ENCODE measurements at regions not wholly inside any gene's neighbourhood (a gene's known extent, or its start where the extent isn't known, plus 50 kb on each side); places are given as distances from the start of the nearest gene placed in this dataset.

DNA sequence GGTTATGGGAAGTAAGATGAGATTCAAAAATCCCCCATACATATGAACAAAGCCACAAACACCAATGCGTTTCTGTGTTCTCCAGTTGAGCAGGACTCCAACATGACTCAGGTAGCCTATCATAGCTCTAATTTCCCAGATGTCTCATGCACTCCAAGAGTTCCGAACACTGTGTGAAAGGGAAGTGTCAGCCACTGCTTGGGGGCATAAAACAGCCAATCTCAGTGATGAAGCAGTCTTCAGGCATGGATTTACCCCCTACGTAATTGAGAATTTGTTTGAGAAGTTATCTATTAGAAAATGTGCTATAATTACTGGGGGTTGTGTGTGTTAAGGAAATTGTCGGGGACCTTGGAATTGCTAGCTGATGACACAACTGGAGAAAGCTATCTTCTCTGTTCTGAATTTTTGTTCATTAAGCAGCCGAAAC is 153.9 kb upstream of the AVPR1A start:
- Mint-ChIP-seq H3K4me3 (no peak overlapping the region), H3K36me3 (ENCODE audit: low read depth) (no peaks in the 10 kb centered on the region), H3K27me3 (ENCODE audit: low read depth) (no peaks in the 10 kb centered on the region), H3K27ac (ENCODE audit: unreplicated experiment) (no peak overlapping the region), H3K9me3 (peaks cover 2% of the 10 kb centered on the region), H3K4me1 (peaks cover 4% of the 10 kb centered on the region)
- no peak for DNase-seq (ENCODE audit: low read depth, low spot score)
- TF ChIP-seq, protein P1, sequence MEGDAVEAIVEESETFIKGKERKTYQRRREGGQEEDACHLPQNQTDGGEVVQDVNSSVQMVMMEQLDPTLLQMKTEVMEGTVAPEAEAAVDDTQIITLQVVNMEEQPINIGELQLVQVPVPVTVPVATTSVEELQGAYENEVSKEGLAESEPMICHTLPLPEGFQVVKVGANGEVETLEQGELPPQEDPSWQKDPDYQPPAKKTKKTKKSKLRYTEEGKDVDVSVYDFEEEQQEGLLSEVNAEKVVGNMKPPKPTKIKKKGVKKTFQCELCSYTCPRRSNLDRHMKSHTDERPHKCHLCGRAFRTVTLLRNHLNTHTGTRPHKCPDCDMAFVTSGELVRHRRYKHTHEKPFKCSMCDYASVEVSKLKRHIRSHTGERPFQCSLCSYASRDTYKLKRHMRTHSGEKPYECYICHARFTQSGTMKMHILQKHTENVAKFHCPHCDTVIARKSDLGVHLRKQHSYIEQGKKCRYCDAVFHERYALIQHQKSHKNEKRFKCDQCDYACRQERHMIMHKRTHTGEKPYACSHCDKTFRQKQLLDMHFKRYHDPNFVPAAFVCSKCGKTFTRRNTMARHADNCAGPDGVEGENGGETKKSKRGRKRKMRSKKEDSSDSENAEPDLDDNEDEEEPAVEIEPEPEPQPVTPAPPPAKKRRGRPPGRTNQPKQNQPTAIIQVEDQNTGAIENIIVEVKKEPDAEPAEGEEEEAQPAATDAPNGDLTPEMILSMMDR (conservative IDR thresholded peaks at IDR 0.05): no peak

DNA sequence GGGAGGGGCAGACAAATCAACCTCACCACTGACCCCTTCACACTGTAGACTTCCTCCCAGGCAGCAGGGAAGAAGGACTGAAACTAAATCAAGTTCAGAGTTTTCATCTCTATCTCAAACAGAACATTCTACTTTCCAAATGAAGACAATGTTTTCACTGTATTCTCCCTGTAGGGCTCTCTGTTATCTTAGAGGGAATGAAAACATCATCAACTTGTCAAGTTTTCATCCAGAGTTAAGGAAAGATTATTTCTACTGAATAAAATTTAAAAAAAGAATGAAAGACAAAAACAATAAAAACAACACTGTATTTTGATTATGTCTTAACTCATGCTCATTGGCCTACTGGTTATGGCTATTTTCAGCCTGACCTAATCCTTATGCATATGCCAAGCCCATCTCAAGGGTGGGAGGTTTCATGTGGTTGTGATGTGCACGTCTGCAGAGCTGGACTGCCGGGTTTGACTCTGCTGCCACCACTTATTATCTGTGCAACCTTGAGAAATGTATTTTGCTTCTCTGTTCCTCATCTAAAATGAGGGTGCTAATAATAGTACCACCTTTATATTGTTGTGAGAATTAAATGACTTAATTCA is 152.0 kb upstream of the AVPR1A start:
- no peak overlapping the region for H3K4me3 Mint-ChIP-seq

DNA sequence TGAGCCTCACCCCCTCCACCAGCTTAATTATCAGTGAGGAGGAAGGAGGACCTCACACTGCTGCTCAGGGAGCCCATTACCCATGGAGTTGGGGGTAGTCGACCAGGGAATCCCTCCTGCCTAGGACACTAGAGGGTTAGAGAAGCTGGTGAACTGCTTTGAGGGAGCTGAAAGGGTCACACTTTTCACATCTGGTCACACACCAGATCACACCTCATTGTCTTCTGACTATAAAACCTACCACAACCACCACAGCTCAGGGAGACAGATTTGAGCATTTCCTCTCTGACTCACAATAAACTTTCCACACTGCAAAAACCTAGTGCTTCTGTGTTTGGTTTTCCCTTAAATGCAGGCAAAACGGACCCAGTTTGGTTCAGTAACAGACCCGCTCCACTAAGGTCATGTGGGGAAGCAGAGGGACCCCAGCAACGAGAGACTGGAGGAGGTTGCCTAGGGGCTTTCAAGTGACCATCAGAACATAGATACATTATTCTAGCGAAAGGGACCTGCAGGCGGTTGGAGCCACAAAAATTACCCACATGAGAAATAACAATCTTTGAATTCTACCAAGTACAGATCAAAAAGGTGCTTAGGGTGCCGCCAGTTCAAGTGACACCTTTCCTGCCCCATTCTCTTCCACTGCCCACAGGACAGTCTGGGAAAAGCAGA is 151.4 kb upstream of the AVPR1A start:
- Mint-ChIP-seq H3K9me3 (no peaks in the 10 kb centered on the region), H3K27ac (ENCODE audit: unreplicated experiment) (no peak overlapping the region), H3K4me1 (peaks cover 4% of the 10 kb centered on the region), H3K4me3 (no peak overlapping the region), H3K36me3 (ENCODE audit: low read depth) (no peaks in the 10 kb centered on the region), H3K27me3 (ENCODE audit: low read depth) (no peaks in the 10 kb centered on the region)
- TF ChIP-seq, protein P1 (conservative IDR thresholded peaks at IDR 0.05): no peak
- DNase-seq (ENCODE audit: low read depth, low spot score): no peak

More for the DNA sequence above, 152.0 kb upstream of the AVPR1A start:
- H3K27ac Mint-ChIP-seq (ENCODE audit: unreplicated experiment): no peak overlapping the region
- no peaks in the 10 kb centered on the region for H3K36me3 Mint-ChIP-seq (ENCODE audit: low read depth)
- DNase-seq (ENCODE audit: low read depth, low spot score): no peak
- no peaks in the 10 kb centered on the region for H3K9me3 Mint-ChIP-seq
- TF ChIP-seq, protein P1 (conservative IDR thresholded peaks at IDR 0.05): no peak
- H3K27me3 Mint-ChIP-seq (ENCODE audit: low read depth): no peaks in the 10 kb centered on the region
- H3K4me1 Mint-ChIP-seq: peaks cover 4% of the 10 kb centered on the region

DNA sequence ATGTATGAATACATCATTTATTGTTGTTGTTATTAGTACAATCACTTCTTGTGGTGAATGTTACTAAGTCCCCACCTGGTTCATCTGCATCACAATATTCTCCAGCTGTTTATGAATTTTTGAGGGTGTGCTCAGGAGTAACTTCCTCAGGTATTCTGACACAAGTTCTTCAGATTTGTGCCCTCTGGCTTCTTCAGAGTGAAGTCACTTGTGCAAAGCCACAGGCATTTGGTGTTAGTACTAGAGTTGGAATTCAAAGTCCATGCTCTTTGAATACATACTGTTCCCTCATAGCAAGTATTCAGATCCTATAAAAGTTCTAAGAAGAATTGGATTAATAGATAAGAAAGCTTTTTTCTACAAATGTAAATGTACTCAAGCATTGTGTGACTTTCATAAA is 150.3 kb upstream of the AVPR1A start:
- peaks cover 4% of the 10 kb centered on the region for H3K27me3 Mint-ChIP-seq (ENCODE audit: low read depth)
- no peak for DNase-seq (ENCODE audit: low read depth, low spot score)
- peaks cover 4% of the 10 kb centered on the region for H3K4me1 Mint-ChIP-seq
- no peaks in the 10 kb centered on the region for H3K36me3 Mint-ChIP-seq (ENCODE audit: low read depth)
- TF ChIP-seq, protein P1 (conservative IDR thresholded peaks at IDR 0.05): no peak
- H3K4me3 Mint-ChIP-seq: no peak overlapping the region
- H3K27ac Mint-ChIP-seq (ENCODE audit: unreplicated experiment): no peak overlapping the region
- no peaks in the 10 kb centered on the region for H3K9me3 Mint-ChIP-seq

DNA sequence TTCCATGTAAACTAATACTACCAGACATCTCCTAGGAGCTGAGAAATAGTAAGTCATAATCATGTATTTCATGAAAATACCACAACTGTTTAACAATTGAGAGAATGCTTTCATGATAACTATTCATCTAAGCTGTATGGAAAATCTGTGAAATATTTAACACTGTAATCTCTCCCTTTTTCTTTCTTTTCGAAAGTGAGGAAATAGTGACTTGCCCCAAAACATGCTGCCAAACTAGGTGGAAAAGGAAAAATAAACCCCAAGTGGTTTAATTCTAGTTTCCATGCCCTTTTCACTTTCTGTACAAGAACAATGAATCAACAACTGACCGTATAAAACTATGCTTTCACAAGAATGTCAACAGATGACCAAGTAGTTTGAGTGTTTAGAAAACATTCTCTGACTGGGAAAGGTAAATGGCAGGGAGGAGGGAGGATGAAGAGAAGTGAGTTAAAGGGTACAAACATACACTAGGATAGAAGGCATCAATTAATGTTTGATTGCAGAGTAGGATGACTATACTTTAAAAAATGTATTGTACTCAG is 147.5 kb upstream of the AVPR1A start:
- Mint-ChIP-seq H3K4me3 (no peak overlapping the region), H3K27ac (ENCODE audit: unreplicated experiment) (no peak overlapping the region), H3K36me3 (ENCODE audit: low read depth) (no peaks in the 10 kb centered on the region), H3K4me1 (peaks cover 8% of the 10 kb centered on the region), H3K9me3 (peaks cover 3% of the 10 kb centered on the region), H3K27me3 (ENCODE audit: low read depth) (peaks cover 4% of the 10 kb centered on the region)
- TF ChIP-seq, protein P1 (conservative IDR thresholded peaks at IDR 0.05): no peak
- no peak for DNase-seq (ENCODE audit: low read depth, low spot score)

Measured in neural crest cell (in vitro differentiated cells).